ENCODE measurements at regions not wholly inside any gene's neighbourhood (a gene's known extent, or its start where the extent isn't known, plus 50 kb on each side); places are given as distances from the start of the nearest gene placed in this dataset.

DNA sequence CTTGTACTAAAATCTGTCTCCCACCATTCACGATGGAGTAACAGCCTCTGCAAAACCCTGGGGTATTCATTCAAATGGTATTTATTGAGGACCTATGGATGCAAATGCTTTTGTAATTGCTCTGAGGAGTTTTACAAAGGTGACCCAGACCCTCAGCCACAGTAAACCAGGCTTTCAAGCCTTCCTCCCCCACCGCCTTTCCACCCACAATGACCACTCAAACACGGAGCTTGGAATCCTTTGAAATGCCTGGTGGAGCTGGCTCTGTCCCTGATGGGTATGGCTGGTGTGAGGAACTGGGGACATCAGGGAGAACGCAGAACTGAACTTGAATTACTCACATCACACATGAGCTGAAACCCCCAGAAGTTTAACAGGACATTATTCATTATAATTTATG, 246.4 kb downstream of the CDH26 start:
- TF ChIP-seq EP300 (IDR thresholded peaks at IDR 0.05), result no peak
- TF ChIP-seq, protein P1, sequence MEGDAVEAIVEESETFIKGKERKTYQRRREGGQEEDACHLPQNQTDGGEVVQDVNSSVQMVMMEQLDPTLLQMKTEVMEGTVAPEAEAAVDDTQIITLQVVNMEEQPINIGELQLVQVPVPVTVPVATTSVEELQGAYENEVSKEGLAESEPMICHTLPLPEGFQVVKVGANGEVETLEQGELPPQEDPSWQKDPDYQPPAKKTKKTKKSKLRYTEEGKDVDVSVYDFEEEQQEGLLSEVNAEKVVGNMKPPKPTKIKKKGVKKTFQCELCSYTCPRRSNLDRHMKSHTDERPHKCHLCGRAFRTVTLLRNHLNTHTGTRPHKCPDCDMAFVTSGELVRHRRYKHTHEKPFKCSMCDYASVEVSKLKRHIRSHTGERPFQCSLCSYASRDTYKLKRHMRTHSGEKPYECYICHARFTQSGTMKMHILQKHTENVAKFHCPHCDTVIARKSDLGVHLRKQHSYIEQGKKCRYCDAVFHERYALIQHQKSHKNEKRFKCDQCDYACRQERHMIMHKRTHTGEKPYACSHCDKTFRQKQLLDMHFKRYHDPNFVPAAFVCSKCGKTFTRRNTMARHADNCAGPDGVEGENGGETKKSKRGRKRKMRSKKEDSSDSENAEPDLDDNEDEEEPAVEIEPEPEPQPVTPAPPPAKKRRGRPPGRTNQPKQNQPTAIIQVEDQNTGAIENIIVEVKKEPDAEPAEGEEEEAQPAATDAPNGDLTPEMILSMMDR (IDR thresholded peaks at IDR 0.05), result no peak
- TF ChIP-seq POLR2A (IDR thresholded peaks at IDR 0.05), result no peak
- no peaks in the 10 kb centered on the region for H3K36me3 ChIP-seq
- intact Hi-C loops (cut with DNase I), result no loop called here
- H3K27me3 ChIP-seq, result no peaks in the 10 kb centered on the region
- no peak overlapping the region for H3K27ac ChIP-seq
- H3K4me3 ChIP-seq, result no peak overlapping the region
- DNase-seq, result no peak
- WGBS, 3 donors, result 64 to 71% (median 68%) methylated on average over 4 of the region's 4 CpGs
- H3K4me1 ChIP-seq (ENCODE audit: insufficient read depth), result no peaks in the 10 kb centered on the region
- no peaks in the 10 kb centered on the region for H3K9me3 ChIP-seq

DNA sequence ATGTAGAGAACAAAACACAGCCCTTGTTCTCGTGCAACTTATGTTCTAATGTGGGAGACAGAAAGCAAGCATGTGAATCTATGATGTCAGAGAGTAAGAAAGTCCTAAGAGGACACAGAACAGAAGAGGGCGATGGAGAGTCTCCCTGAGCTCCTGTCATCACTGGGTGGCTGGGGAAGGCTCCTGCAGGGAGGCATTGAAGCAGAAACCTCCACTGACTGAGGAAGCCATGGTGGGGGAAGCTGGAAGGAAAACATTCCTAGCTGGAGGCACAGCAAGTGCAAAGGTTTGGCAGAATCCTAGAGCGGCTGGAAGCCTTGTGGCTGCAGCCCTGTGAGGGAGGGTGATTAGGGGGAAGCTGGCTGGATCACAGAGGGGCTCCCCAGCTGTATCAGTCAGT, 248.0 kb downstream of the CDH26 start:
- H3K4me1 ChIP-seq (ENCODE audit: insufficient read depth), result no peaks in the 10 kb centered on the region
- no peaks in the 10 kb centered on the region for H3K36me3 ChIP-seq
- H3K27me3 ChIP-seq, result no peaks in the 10 kb centered on the region
- H3K27ac ChIP-seq, result no peak overlapping the region
- WGBS, 3 donors, result 40 to 60% (median 44%) methylated on average over 3 of the region's 3 CpGs
- no peak for TF ChIP-seq POLR2A (IDR thresholded peaks at IDR 0.05)
- TF ChIP-seq EP300 (IDR thresholded peaks at IDR 0.05), result no peak
- TF ChIP-seq, protein P1 (IDR thresholded peaks at IDR 0.05), result no peak
- no peak overlapping the region for H3K4me3 ChIP-seq
- intact Hi-C loops (cut with DNase I), result no loop called here
- H3K9me3 ChIP-seq, result no peaks in the 10 kb centered on the region
- no peak for DNase-seq

DNA sequence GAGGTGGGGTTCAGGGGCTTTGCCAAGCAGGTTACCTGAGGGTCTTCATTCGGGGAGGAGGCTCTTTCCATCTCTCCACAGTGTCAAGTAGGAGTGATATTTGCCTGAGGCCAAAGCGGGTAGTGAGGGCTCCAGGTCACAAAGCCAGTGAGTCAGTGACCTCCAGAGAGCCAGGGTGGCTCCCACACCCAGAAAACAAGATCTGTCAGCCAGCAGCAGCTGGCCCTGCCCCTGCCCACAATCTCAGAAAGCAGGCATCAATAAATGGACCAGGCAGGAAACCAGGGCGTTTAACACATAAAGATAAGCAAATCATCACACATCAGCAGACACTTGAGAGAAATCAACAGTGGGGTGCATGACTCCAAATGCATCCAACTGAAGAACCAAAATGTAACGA, 250.8 kb downstream of the CDH26 start:
- H3K36me3 ChIP-seq, result no peaks in the 10 kb centered on the region
- H3K27me3 ChIP-seq, result no peaks in the 10 kb centered on the region
- 62 to 69% (median 67%) methylated on average over 4 of the region's 4 CpGs for WGBS, 3 donors
- DNase-seq, result no peak
- H3K9me3 ChIP-seq, result no peaks in the 10 kb centered on the region
- intact Hi-C loops (cut with DNase I), result no loop called here
- H3K4me3 ChIP-seq, result no peak overlapping the region
- no peak overlapping the region for H3K27ac ChIP-seq
- TF ChIP-seq POLR2A (IDR thresholded peaks at IDR 0.05), result no peak
- no peak for TF ChIP-seq EP300 (IDR thresholded peaks at IDR 0.05)
- H3K4me1 ChIP-seq (ENCODE audit: insufficient read depth), result no peaks in the 10 kb centered on the region

DNA sequence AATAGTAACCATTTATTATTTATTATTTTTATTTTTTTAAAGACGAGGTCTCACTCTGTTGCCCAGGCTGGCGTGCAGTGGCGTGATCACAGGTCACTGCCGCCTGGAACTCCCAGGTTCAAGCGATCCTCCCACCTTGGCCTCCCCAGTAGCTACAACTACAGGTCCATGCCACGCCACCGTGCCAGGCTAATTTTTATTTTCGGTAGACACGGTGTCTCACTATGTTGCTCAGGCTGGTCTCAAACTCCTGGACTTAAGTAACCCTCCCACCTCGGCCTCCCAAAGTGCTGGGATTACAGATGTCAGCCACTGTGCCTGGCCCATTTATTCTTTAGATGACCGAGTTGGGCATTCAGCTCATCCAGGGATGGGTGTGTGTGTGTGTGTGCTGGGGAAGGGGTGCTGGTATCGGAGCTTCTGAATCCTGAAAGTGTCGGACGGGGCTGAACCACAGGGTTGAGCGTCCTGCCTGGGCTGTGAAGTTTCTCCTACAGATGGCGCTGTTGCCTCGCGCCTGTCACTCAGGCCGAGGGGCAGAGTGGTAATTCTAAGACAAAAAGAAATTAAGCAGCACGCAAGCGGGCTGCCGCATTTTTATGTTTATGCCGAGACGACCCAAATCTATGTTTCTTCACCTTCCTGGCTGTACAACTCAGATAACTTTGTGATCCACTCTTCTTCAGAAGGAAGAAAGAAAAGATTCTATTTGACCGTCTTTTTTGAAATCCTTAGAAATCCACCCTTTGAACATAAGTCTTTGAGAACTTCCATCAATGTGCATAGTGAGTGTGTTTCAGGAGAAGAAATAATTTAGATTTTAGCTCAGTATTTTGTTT, 252.8 kb downstream of the CDH26 start:
- no peaks in the 10 kb centered on the region for H3K27me3 ChIP-seq
- 26 to 32% (median 31%) methylated on average over 25 of the region's 25 CpGs for WGBS, 3 donors
- H3K36me3 ChIP-seq, result no peaks in the 10 kb centered on the region
- no peak overlapping the region for H3K27ac ChIP-seq
- H3K4me3 ChIP-seq, result no peak overlapping the region
- DNase-seq, result peak; percentile 33 to 74 (median 49)
- intact Hi-C loops (cut with DNase I), result no loop called here
- no peaks in the 10 kb centered on the region for H3K9me3 ChIP-seq
- H3K4me1 ChIP-seq (ENCODE audit: insufficient read depth), result no peaks in the 10 kb centered on the region
- TF ChIP-seq POLR2A (IDR thresholded peaks at IDR 0.05), result no peak
- TF ChIP-seq, protein P1 (IDR thresholded peaks at IDR 0.05), result peak; percentile 30 to 58 (median 31)
